ENCODE measurements at regions not wholly inside any gene's neighbourhood (a gene's known extent, or its start where the extent isn't known, plus 50 kb on each side); places are given as distances from the start of the nearest gene placed in this dataset.

GRCh38 chr5:57540823-57541222 lies 58.2 kb upstream of the ACTBL2 start:
- no peak for TF ChIP-seq CTCF (IDR thresholded peaks at IDR 0.05; ENCODE audit: low read depth, low read length)
- no peak for DNase-seq (ENCODE audit: extremely low read depth, low read depth)

DNA sequence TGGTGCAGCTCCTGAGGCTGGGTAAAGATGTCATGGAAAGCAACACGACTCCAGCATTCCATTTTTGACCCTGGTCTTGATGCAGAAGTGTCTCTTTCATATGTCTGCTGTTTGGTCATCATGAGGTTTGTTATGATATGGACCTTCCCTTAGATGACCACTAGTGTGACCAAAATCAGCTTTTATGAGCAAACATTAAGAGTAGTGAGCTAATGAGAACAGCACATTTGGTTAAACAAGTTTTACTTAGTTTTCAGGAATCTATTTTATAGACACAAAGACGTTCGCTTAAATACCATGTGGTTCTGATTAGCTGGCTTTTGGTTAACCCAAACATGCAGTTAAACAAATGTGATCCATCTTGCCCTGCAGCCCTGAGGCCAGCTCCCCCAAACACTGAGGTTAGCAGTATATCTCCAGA lies 56.7 kb upstream of the ACTBL2 start:
- peak; percentile 43 for DNase-seq (ENCODE audit: extremely low read depth, low read depth)
- TF ChIP-seq CTCF (IDR thresholded peaks at IDR 0.05; ENCODE audit: low read depth, low read length), result no peak

GRCh38 chr5:57538341-57538955 lies 55.8 kb upstream of the ACTBL2 start:
- TF ChIP-seq CTCF (IDR thresholded peaks at IDR 0.05; ENCODE audit: low read depth, low read length), result no peak
- peak; percentile 80 for DNase-seq (ENCODE audit: extremely low read depth, low read depth)

DNA sequence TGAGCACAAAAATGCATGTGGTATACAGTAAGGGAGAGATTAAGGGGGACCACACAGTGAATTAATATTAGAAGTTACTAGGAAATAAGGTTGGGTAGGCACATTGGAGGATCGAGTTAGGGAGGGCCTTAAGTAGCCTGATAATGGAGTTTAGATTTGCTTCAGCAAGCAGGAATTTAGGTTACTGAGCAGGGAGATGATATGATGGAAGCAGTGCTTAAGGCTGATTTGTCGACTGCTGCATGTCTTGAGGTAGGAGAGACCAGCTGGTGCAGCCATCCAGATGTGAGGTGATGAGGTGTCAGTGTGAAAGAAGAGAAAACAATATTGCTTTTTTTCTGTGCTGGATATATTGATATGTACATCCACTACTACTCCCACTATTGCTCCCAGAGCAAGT lies 55.2 kb upstream of the ACTBL2 start:
- no peak for DNase-seq (ENCODE audit: extremely low read depth, low read depth)
- TF ChIP-seq CTCF (IDR thresholded peaks at IDR 0.05; ENCODE audit: low read depth, low read length), result no peak

DNA sequence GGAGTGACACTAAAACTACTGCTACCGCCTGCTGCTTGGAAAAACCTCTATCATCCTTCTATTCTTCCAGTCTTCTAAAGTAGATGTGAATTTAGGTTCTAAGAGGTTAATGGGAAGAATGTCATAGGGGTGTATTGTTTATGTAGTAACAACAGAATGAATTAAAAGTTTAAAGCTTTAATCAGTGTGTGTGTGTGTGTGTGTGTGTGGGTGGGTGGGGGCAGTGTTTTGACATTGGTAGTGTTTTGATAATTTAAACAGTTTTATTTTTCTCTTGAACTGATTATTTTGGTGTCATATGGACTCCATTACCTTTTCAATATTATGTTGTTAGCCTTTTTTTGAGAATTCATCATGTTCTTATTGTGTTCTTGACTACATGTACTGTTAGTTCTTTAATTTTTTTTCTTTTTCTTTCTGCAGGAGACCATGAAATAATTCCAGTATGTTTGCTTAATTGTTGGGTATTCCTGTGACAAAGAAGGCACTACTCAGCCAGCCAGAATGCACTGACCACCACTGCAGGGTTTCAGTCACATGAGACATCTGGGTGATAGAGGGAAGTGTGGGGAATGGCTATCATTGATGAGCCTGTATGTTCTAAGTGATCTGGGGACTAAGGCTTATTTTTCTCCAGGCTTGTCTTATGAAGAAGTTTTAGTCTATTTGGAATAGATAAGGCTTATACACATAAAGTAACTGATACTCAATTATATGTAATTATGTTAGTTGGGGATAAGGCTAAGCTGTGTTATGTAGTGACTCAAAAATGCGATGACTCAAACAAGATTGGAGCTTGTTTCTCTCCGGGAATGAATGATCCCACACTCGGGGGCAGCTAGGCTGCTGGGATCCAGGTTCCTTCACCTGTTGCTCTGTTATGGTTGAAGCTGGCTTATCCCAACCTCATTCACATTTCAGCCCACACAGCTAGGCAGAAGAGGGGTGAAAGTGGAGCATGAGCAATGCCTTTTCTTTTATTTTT lies 50.2 kb upstream of the ACTBL2 start:
- no peak for DNase-seq (ENCODE audit: extremely low read depth, low read depth)
- TF ChIP-seq CTCF (IDR thresholded peaks at IDR 0.05; ENCODE audit: low read depth, low read length), result no peak

Measured in AG09319 (cell line).